Embryonic facial prominence (tissue), 1 donor: ENCODE measurements at regions not wholly inside any gene's neighbourhood (a gene's known extent, or its start where the extent isn't known, plus 50 kb on each side); places are given as distances from the start of the nearest gene placed in this dataset.
"Not testable (repeated sequence)": the region's sequence is repeated elsewhere in the genome, so short reads cannot be mapped to it uniquely, and the experiment has no call there.

ENCODE experiments used
- DNase-seq: peaks from one replicate; pipeline ENCODE4 v3.0.0-alpha.2; 2016; ENCODE audit errors: extremely low spot score

DNA sequence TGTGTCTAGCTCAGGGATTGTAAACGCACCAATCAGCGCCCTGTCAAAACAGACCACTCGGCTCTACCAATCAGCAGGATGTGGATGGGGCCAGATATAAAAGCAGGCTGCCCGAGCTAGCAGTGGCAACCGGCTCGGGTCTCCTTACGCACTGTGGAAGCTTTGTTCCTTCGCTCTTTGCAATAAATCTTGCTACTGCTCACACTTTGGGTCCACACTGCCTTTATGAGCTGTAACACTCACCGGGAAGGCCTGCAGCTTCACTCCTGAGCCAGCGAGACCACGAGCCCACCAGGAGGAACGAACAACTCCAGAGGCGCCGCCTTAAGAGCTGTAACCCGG is 630.6 kb upstream of the NXPH2 start:
- DNase-seq, result not testable (repeated sequence)

DNA sequence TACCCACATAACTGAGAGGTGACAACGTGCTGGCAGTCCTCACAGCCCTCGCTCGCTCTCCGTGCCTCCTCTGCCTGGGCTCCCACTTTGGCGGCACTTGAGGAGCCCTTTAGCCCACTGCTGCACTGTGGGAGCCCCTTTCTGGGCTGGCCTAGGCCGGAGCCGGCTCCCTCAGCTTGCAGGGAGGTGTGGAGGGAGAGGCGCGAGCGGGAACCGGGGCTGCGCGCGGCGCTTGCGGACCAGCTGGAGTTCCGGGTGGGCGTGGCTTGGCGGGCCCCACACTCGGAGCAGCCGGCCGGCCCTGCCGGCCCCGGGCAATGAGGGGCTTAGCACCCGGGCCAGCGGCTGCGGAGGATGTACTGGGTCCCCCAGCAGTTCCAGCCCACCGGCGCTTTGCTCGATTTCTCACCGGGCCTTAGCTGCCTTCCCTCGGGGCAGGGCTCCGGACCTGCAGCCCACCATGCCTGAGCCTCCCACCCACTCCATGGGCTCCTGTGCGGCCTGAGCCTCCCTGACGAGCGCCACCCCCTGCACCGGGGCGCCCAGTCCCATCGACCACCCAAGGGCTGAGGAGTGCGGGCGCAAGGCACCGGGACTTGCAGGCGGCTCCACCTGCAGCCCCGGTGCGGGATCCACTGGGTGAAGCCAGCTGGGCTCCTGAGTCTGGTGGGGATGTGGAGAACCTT is 630.1 kb upstream of the NXPH2 start:
- DNase-seq, result not testable (repeated sequence)

DNA sequence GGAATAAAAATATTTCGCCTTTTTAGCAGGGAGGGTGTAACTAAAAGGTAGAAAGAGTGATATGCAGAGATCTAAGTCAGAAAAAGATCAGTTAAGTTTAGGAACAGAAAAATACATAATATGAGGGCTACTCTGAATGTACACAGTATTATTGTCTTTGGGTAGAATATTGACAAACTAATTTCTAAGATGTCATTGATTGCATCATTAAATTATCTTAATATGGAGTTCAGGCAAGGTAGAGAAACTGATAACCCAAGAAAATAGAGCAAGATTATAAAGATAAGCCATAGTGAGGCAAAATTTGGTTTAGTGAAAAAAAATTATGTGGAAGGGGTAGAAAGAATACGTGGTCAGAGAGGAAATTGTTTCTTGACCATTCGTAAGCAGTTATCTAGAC is 629.0 kb upstream of the NXPH2 start:
- DNase-seq, result no peak

DNA sequence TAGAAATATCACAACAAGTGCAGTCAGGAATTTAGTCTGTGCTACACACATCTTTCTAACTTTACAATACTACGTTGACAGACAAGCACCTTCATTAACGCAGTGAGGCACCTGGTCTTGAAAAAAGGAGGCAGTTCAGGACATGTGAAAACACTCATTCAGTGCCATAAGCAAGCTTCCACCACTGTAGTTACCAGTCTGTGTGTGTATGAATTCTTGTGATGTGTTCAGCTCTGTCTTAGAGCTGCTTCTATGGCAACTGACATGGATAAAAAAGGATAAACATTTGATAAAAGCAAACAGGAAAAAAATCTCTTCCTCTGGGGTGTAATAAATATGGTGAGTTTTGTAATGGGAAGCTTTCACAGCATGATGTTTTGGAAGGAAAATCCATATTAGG is 623.8 kb upstream of the NXPH2 start:
- DNase-seq, result no peak

DNA sequence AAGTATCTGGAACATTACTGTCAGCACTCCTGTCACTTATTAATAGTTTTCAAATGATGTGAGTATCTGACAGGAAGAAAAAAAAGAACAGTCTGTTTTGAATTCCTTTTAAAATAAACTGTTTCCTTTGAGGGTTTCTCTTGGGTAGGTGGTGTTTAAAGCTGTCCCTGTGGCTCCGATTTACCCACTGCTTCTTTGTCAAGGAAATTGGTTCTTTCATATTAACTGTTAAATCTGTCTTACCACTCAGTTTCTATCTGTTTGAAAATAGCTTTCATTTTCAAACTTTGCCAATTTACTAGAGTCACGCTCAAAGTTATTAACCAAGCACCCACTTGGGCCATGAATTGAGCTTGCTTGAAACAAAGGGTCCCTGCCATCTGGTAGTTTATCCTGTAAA is 614.6 kb upstream of the NXPH2 start:
- no peak for DNase-seq

DNA sequence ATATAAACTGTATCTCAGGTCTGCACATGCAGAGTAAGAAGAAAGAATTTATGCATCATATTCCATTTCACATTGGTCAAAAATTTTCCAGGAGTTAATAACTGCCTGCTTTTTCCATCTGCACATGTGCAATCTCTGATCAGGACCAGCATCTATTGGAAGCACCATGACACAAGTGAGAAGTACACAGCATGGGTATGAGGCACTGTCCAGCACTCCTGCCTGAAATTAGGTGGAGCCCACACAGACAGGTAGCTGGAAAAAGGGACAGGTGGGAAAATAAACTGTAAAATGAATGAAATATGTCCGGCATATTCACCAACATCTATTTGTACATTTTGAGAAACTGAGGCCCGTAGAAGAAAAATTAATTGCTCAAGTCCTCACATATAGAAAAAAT is 609.2 kb upstream of the NXPH2 start:
- no peak for DNase-seq

DNA sequence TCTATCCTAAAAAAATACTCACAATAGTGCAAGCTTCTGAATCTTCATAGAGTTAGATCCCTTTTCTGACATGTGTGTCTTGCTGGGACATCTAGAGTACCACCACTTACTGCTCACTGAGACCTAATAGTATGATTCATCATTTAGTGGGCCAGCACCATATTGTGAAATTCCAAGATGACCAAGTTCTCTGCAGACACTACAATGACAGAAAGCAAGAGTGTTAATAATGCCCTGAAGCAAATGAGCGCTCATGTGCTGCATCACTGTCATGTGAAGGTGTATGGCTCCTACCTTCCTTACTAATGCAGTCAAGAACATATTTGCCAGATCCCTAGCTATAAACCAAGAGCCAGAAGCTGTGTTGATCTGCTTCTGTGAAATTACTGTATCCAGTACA is 606.2 kb upstream of the NXPH2 start:
- DNase-seq, result no peak

DNA sequence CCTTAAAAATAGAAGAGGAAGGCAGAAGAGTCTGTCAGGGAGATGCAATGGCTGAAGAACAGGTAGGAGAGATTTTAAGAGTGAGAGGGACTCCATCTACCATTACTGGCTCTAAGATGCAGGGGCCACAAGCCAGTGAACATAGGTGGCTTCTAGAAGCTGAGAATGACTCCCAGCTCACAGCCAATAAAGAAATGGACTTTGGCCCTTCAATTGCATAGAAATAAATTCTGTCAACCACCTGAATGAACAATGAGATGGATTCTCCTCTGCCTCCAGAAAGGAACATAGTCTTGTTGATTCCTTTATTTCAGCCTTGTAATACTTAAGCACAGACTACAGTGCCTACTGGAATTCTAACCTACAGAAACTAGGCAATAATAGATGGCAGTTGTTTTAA is 603.3 kb upstream of the NXPH2 start:
- no peak for DNase-seq

DNA sequence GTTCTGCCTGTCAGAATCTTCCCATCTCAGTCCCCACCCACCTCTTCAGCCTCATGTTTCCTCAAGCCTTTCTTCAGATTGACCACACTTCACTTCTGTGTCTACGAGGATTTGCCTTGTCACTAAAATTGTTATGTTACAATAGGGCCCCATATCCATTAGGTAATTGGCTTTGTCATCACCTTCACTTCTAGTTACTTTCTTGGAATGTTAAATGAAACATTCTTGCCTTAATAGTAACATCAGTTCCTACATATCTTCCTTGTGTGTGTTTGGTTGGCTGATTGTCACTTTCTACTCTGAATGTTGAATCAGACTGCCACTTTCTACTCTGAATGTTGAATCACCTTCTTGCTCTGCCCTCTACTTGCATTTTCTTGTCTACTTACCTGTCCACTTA is 599.9 kb upstream of the NXPH2 start:
- DNase-seq, result no peak

DNA sequence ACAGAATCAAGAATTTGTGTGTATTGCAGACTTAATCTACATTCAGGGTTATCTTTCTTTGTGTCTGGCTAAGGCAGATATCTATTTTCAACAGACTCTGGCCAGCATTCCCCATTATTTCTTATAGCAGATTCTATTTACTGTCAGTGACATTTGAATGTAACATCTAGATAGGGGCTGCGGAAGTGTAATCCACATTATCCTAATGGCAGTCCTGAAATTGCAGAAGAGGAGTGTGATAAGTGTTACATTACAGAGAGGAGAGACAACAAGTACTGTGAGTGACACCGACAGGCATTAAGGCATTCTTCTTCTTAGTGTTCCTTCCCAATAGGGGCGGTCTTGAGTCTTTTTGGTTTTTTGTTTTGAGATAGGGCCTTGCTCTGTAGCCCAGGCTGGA is 598.2 kb upstream of the NXPH2 start:
- DNase-seq, result no peak

DNA sequence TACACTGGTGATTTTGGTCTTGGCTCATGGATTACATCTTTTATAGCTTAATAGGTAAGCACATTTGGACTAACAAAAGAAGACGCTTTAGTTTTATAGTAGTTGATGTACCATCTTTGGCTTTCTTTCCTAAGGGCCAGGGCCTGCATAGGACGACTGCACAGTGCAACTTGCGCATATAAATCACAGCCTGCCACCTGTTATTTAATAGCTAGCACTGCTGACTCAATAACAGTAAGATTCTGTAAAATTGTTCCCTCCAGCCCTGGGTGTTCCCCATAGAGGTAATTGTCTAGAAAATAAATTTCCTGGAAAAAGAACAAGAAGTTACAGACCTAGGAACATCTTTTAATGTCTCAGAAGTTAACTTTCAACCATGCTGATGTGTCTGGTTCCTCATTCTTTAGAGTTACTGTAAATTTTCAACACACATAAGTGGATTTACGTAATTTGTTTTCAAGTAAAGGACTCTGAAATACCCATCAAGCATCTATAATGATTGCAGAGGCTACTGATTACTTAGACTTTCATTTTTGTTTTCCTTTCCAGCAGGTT is 594.2 kb upstream of the NXPH2 start:
- no peak for DNase-seq

DNA sequence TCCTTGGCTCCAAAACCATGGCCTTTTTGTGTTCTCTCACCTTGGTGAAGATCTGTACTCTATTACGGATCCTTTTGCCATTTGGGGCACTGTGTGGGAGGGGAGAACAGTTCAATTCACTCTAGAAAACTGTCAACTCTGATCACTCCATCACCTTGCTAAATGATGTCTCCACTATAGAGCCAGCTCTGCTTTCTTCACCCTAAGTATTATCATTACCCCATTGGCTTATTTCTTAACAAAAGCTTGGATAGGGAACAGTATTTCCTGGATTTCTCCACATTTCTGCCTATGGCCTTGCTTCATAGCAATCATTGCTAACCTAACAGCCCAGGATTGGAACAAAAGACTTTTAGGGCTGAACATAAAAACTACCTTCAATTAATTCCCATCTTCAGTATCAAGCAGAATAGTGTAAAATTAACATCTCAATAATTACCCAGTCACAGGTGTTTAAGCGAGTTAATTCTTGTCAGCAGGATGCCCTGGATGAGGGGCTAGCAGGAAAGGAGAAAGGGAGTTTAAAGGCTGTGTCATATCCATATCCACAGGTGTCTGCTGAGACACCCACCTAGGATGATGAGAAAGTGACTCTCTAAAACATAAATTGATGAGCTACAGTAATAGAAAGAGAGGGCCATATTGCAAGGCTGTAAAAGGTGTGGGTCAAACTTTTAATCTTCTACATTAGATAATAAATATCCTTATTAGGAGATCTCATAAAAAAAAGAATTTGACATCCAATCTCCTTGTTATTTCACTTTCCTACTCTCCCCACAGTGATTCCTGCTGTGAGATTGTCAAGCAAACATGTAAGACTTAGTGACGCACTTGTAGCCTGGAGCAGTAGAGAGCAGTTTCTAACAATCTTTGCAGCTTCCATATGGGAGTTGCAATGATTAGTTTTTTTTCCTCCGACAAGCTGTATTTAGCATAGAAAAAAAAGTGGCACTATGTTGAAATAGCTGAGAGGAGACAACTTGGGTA is 589.5 kb upstream of the NXPH2 start:
- DNase-seq, result no peak

DNA sequence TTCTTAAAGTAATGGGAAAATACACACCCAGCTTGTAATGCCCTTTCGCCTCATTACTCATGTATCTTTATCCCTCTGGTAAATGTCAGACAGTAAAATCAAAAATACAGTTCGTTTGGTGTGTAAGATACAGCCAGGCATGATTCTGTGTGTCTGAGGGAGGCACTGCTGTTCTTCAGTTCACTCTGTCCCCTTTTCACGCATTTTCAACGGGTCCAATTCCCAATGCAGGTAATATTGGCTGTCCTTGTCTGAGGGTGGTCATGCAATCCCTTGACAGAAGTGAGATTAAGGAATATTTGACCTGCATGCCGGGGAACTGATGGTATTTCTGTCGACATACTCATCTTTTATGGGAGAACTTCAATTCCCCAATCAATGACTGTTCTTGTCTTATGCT is 587.2 kb upstream of the NXPH2 start:
- no peak for DNase-seq

DNA sequence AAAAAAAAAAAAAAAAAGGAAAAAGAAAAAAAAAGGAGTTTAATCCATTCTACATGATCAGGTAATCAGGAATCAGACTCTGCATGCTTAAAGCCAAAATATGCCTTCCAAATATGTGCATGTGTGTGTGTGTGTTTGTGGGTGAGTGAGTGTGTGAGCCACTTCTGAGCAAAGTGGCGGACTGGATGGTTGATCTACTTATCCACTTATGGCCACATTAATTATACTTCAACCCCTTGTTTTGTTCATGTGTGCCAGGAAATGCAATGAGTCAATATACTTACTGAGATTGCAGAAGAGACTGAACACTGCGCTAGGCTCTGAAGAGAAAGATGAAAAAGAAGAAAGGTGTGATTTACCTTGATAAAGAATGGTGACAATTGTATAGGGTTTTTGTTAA is 586.5 kb upstream of the NXPH2 start:
- no peak for DNase-seq

DNA sequence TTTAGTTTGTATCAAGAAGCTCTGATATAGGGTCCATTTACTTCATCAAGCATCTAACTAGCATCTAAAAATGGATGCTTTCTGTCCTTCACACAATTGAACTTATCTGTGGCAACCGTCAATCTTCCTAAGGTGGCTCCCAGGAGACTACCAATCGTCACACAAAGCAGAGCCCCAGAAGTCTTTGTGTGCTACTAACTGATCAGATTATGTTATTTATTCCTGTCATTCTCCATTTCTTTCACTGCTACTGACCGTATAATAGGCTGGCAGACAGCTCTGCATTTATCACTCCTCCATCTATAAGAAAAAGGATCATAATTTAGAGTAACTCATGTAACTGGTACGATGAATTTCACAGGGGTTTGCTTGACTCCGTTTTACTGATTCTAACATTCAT is 585.0 kb upstream of the NXPH2 start:
- no peak for DNase-seq

DNA sequence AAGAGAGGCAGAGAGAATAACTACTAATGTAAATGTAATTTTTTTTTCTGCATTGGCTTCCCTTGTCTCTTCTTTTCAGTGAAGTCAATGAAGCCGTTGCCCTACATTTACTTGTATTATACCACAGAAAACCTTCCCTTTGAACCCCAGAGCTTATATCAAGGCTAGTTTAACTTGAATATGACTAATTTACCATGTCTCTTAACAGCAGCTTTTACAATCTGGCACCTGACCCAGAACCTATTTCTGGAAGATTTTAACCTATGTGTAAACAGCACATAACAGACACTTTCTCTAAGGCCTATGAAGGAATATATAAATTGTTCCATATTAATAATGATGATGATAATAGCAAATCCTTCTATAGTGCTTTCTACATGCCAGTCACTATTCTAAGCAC is 580.5 kb upstream of the NXPH2 start:
- no peak for DNase-seq

DNA sequence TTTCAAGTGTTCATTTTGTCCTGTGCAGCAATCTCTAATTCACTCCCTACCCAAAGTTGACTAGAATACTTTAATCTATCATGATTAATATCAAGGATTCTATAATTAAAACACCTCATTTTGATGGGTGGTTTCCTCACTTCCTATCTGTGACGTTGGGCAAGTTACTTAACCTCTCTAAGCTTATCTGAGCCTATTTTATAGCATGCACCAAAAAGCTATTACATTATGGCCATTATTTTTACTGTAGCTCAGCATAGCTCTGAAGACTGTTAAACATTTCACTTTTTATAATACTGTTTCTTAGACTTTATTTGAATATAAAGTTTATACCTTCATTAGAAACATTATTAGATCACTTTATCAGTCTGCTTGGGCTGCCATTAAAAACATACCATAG is 579.6 kb upstream of the NXPH2 start:
- no peak for DNase-seq

DNA sequence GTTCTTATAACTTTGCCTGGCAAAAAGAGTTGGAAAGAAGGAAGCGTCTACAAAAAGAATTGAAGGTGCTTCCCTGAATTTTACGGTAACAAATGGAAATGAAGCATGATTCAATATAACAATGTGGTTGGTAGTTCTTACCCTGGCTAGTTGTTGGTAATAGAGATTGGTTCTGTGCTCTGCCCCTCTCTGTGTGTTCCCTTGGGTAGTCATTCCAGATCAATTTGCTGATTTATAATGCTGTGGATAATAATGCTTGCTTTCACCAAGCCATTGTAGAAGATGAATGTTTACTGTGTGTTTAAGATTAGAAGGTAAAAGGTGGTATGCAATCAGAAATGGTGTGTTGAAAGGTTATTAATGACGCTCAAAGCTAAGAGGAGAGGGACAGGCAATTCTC is 577.8 kb upstream of the NXPH2 start:
- DNase-seq, result no peak

DNA sequence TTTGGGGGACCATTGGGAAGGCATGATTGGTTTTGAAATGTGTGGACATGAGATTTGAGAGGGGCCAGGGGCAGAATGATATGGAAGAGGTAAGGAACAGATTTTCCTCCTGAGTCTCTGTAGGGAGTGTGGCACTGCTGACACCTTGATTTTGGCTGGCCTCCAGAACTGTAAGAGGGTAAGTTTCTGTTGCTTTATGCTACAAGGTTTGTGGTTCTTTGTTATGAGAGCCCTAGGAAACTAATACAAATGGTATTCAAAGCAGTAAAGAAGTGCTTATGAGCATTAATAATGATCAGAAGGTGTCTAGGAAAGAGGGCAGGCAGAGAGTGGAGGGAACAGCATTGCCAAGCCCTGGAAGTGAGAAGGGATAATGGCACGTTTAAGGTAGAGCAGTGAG is 574.3 kb upstream of the NXPH2 start:
- DNase-seq, result no peak

DNA sequence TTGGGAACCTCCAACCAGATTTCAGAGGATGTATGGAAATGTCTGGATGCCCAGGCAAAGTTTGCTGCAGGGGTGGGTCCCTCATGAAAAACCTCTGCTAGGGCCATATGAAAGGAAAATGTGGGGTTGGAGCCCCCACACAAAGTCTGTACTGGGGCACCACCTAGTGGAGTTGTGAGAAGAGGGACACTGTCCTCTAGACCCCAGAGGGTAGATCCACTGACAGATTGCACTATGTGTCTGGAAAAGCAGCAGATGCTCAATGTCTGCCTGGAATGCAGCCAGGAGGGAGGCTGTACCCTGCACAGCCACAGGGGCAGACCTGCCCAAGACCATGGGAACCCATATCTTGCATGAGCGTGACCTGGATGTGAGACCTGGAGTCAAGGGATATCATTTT is 573.7 kb upstream of the NXPH2 start:
- no peak for DNase-seq

DNA sequence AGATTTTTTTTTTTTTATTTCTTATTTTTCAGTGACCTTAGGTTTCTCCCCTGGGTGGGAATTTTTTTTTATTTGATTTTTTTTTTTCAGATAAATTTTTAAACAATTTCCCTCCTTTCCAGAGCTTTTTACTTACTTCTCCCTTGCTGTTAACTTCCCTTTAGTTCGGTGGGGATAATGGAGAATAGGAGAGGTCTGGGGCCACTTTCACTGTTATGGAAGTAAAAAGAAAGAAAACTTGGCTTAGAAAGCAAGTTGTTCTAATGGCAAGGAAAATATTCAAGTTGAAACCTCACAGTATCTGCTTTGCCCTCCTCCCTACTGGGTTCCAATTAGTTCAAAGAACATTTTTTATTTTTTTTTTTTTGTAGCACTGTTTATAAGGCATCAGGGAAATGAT is 537.1 kb upstream of the NXPH2 start:
- no peak for DNase-seq

DNA sequence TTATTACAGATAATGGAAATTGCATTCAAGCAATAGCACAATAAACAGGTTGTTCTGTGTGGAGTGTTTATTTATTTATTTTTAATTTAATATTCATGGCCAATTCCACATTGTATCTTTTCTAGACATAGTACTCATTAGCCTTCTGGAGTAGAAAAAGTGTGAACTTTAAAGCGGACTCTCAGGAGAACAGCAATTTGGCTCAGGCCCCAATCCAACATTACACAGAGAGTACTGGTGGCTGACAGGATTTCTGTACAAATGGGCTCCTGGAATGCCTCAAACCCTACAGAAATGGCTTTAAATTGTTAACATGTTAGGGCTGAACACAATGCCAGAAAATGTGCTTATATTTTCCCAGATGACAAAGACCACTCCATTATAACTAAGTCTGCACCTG is 533.9 kb upstream of the NXPH2 start:
- DNase-seq, result no peak

DNA sequence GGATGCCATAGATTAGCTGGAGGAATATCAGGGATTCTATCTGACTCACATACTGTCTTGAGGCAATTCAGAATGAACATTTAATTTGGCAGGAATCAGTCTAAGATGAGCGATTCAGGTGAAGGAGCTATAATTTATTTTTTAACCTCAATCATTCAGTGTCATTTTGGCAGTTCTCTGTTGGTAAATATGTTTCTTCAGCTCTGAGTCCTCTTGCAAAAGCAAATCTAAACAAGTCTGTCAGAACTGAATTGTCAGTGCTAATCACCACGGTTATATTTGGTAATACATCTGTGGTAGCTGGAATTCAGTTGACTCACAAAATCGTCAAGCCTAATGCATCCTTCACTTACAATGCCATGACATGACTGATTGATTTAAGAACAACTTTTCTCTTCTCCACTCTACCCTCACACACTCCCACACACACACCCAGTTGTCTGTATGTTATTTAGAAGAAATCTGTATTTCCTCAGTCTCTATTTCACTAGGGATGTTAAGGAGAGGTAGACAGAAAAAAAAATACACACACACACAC is 516.6 kb upstream of the NXPH2 start:
- no peak for DNase-seq
